ENCODE measurements at regions not wholly inside any gene's neighbourhood (a gene's known extent, or its start where the extent isn't known, plus 50 kb on each side); places are given as distances from the start of the nearest gene placed in this dataset.

- TF ChIP-seq TAF1 (IDR thresholded peaks at IDR 0.05; ENCODE audit: borderline replicate concordance, insufficient read depth, low read length): no peak
- TF ChIP-seq SIN3A (IDR thresholded peaks at IDR 0.05; ENCODE audit: borderline replicate concordance, insufficient read depth, low read length): no peak
- TF ChIP-seq POLR2AphosphoS5 (IDR thresholded peaks at IDR 0.05; ENCODE audit: low read depth, low read length): no peak
Observed at GRCh38 chr6:66556936-66557335, 849.9 kb upstream of the EYS start.
